GM12878 (cell line): ENCODE measurements at regions not wholly inside any gene's neighbourhood (a gene's known extent, or its start where the extent isn't known, plus 50 kb on each side); places are given as distances from the start of the nearest gene placed in this dataset.

Source experiments
- ATAC-seq: fragments of 200-7000 bp; cut with Tn5 transposase; 3 replicates; pipeline ENCODE4 v1.9.1; 2020; ENCODE audit warnings: mild to moderate bottlenecking, moderate library complexity
- BruUV-seq: library from RNA; stranded (reverse); fragments of 400-500 nt; replicated peaks from 2 replicates; lab custom pipeline; 2021; lab: Mats Ljungman, UMichigan
- CTCF ChIA-PET: fragments of 300-600 bp; sonication (Branson Sonifier 250); formaldehyde crosslinking; extraction: SDS; loops from one replicate; lab custom pipeline; 2021; ENCODE audit warnings: inconsistent platforms; lab: Yijun Ruan, JAX
- POLR2A ChIA-PET: fragments of 350-600 bp; formaldehyde crosslinking; extraction: SDS; loops from one replicate; lab custom pipeline; 2021; ENCODE audit warnings: inconsistent platforms; lab: Charles Lee
- RAD21 ChIA-PET: fragments of 300-600 bp; sonication (Branson Sonifier 250); formaldehyde crosslinking; loops from one replicate; lab custom pipeline; 2023; ENCODE audit warnings: antibody characterized with exemption; ENCODE audit not compliant: unreplicated experiment; lab: Charles Lee
- SMC1A ChIA-PET: fragments of 300-600 bp; sonication (Branson Sonifier 250); formaldehyde crosslinking; loops from one replicate; lab custom pipeline; 2023; ENCODE audit not compliant: unreplicated experiment, uncharacterized antibody; lab: Charles Lee
- DNase-seq: peaks from one replicate; pipeline ENCODE4 v3.0.0-alpha.2; 2011; ENCODE audit warnings: low read depth, low spot score
- FAIRE-seq: peaks from 3 replicates; lab custom pipeline; 2011; peaks lifted over from hg19 to GRCh38; lab: Jason Lieb, UNC
- H2AFZ ChIP-seq: 2 replicates; pipeline ENCODE4 v1.6.0; 2011; ENCODE audit warnings: low read depth, low read length, control low read depth; ENCODE audit not compliant: control insufficient read depth
- H3K27ac ChIP-seq: 2 replicates; pipeline ENCODE4 v1.5.1; 2011; ENCODE audit warnings: control low read depth; ENCODE audit not compliant: control insufficient read depth, insufficient read depth
- H3K27me3 ChIP-seq, 2 experiments: replicated peaks in 1 of 2; 2 replicates each; pipeline versions ENCODE4 v1.6.0 to v1.6.1; 2011; ENCODE audit warnings: low read length in 1 of 2; ENCODE audit not compliant: control insufficient read depth in 2 of 2, insufficient read depth in 2 of 2
- H3K36me3 ChIP-seq, 2 experiments: 2 replicates each; pipeline ENCODE4 v1.5.1; 2011; ENCODE audit warnings: low read length in 1 of 2; ENCODE audit not compliant: control insufficient read depth in 2 of 2, insufficient read depth in 2 of 2
- H3K4me1 ChIP-seq: 2 replicates; pipeline ENCODE4 v1.6.1; 2011; ENCODE audit warnings: mild to moderate bottlenecking, low read length, moderate library complexity, mixed read lengths; ENCODE audit not compliant: control insufficient read depth, insufficient read depth
- H3K4me2 ChIP-seq: 2 replicates; pipeline ENCODE4 v1.6.0; 2011; ENCODE audit warnings: control low read depth; ENCODE audit not compliant: control insufficient read depth, insufficient read depth
- H3K4me3 ChIP-seq: fragments of 200-600 bp; sonication (generic); 2 replicates; pipeline ENCODE4 v1.5.1; 2016
- H3K79me2 ChIP-seq: 2 replicates; pipeline ENCODE4 v1.6.0; 2011; ENCODE audit warnings: low read length; ENCODE audit not compliant: control insufficient read depth, insufficient read depth
- H3K9ac ChIP-seq: 2 replicates; pipeline ENCODE4 v1.8.0; 2011; ENCODE audit warnings: low read length, control low read depth, mixed read lengths; ENCODE audit not compliant: control insufficient read depth, insufficient read depth
- H3K9me3 ChIP-seq: replicated peaks from 3 replicates; pipeline ENCODE4 v1.5.1; 2011; ENCODE audit warnings: mild to moderate bottlenecking, low read length; ENCODE audit not compliant: control insufficient read depth, insufficient read depth
- H4K20me1 ChIP-seq: 2 replicates; pipeline ENCODE4 v1.6.0; 2011; ENCODE audit not compliant: control insufficient read depth, insufficient read depth
- ATF3 ChIP-seq: IDR thresholded peaks from 2 replicates; pipeline ENCODE4 v1.6.1; 2011; ENCODE audit warnings: low read depth, mild to moderate bottlenecking, low read length, moderate library complexity, borderline replicate concordance; ENCODE audit errors: extremely low read depth
- CEBPB ChIP-seq, 2 experiments: fragments of 150-350 bp in 1 of 2; IDR thresholded peaks; 2 replicates each; pipeline ENCODE4 v1.6.1; 2012 to 2014; ENCODE audit warnings: low read depth in 2 of 2, low read length in 2 of 2, borderline replicate concordance in 1 of 2, inconsistent platforms in 1 of 2
- CEBPZ ChIP-seq: fragments of 150-350 bp; IDR thresholded peaks from 2 replicates; pipeline ENCODE4 v1.6.1; 2016; ENCODE audit warnings: low read depth, low read length
- EP300 ChIP-seq, 2 experiments: fragments of 150-350 bp in 1 of 2; IDR thresholded peaks; 2 replicates each; pipeline ENCODE4 v1.6.1; 2011 to 2012; ENCODE audit warnings: low read depth in 2 of 2, low read length in 2 of 2, borderline replicate concordance in 1 of 2, improper control_type of control experiment in 1 of 2, inconsistent platforms in 1 of 2; ENCODE audit not compliant: control insufficient read depth in 1 of 2
- FOXM1 ChIP-seq: IDR thresholded peaks from 2 replicates; pipeline ENCODE4 v1.6.1; 2012; ENCODE audit warnings: low read depth, mild to moderate bottlenecking, inconsistent platforms, low read length, moderate library complexity
- HCFC1 ChIP-seq: fragments of 150-350 bp; IDR thresholded peaks from 2 replicates; pipeline ENCODE4 v1.6.1; 2014; ENCODE audit warnings: low read length
- IKZF2 ChIP-seq, 2 experiments: fragments of 450-650 bp; IDR thresholded peaks; 2 replicates each; pipeline ENCODE4 v1.6.1; 2017; ENCODE audit warnings: mild to moderate bottlenecking in 2 of 2, moderate library complexity in 2 of 2
- MEF2B ChIP-seq: fragments of 450-650 bp; IDR thresholded peaks from 2 replicates; pipeline ENCODE4 v1.6.1; 2018; ENCODE audit warnings: mild to moderate bottlenecking, moderate library complexity; ENCODE audit not compliant: partially characterized antibody, poor library complexity, severe bottlenecking
- MYC ChIP-seq: IDR thresholded peaks from 2 replicates; pipeline ENCODE4 v1.6.1; 2011; ENCODE audit warnings: mild to moderate bottlenecking, low read length, moderate library complexity, inconsistent platforms; ENCODE audit not compliant: insufficient read depth, insufficient replicate concordance, insufficient read length, severe bottlenecking
- PAX5 ChIP-seq: IDR thresholded peaks from 2 replicates; pipeline ENCODE4 v1.6.1; 2011; ENCODE audit warnings: low read depth, low read length, borderline replicate concordance
- STAT3 ChIP-seq: IDR thresholded peaks from 2 replicates; pipeline ENCODE4 v1.6.1; 2011; ENCODE audit warnings: low read depth, low read length, improper control_type of control experiment
- SUZ12 ChIP-seq: fragments of 200-600 bp; sonication (generic); IDR thresholded peaks from one replicate; pipeline ENCODE4 v1.6.1; 2018; ENCODE audit warnings: antibody characterized with exemption, mild to moderate bottlenecking; ENCODE audit not compliant: unreplicated experiment
- TBL1XR1 ChIP-seq: IDR thresholded peaks from 2 replicates; pipeline ENCODE4 v1.6.1; 2012; ENCODE audit warnings: low read depth, low read length, improper control_type of control experiment
- TCF7 ChIP-seq: IDR thresholded peaks from 2 replicates; pipeline ENCODE4 v1.6.1; 2014; ENCODE audit warnings: antibody characterized with exemption, borderline replicate concordance
- WRNIP1 ChIP-seq: IDR thresholded peaks from 2 replicates; pipeline ENCODE4 v1.6.1; 2011; ENCODE audit warnings: low read depth, low read length, improper control_type of control experiment, borderline replicate concordance
- WGBS: methylation state at CpG from one replicate; pipeline ENCODE4 v1.1.6; 2016; ENCODE audit warnings: low lambda C conversion rate; ENCODE audit not compliant: insufficient replicate concordance, insufficient coverage; ENCODE audit errors: missing lambda C conversion rate; 5-methylcytosine and 5-hydroxymethylcytosine counted together
- in situ Hi-C: fragments of 300-500 bp; cut with MboI; formaldehyde crosslinking; loops from 9 replicates; pipeline ENCODE4 v1.14.3; 2018; ENCODE audit warnings: mixed read lengths
- intact Hi-C: fragments of 100-400 bp; cut with micrococcal nuclease; formaldehyde crosslinking; loops from one replicate; pipeline ENCODE4 v1.14.2; 2022; ENCODE audit not compliant: unreplicated experiment

- ATAC-seq (no peak), DNase-seq (no peak)
- SMC1A ChIA-PET = interaction anchor here (0.6 kb wide), 1 partner anchor 518 kb away, joined by 3 read pairs; no protein-coding TSS in a partner anchor
- no peak overlapping the region for H2AFZ ChIP-seq
- H3K4me1 ChIP-seq = no peaks in the 10 kb centered on the region
- H3K79me2 ChIP-seq = no peaks in the 10 kb centered on the region
- H3K9me3 ChIP-seq = no peaks in the 10 kb centered on the region
- no peak overlapping the region for H3K27ac ChIP-seq
- CTCF ChIA-PET = no interaction called here
- no TSS peak for BruUV-seq
- no peak for TF ChIP-seq SUZ12
- no peak for TF ChIP-seq EP300 (IDR thresholded peaks at IDR 0.05; ENCODE audit: borderline replicate concordance in 1 of 2, control insufficient read depth in 1 of 2, low read depth in 2 of 2, low read length in 2 of 2)
- no peak for TF ChIP-seq ATF3
- TF ChIP-seq FOXM1 = no peak
- TF ChIP-seq, all 136 proteins: peak for 0
- H3K36me3 ChIP-seq = no peaks in the 10 kb centered on the region
- POLR2A ChIA-PET = no interaction called here
- FAIRE-seq = no peak
- H3K27me3 ChIP-seq = no peaks in the 10 kb centered on the region; a peak in 2 of 4 replicates
- no peak overlapping the region for H3K4me2 ChIP-seq
- no peaks in the 10 kb centered on the region for H4K20me1 ChIP-seq
- H3K9ac ChIP-seq = no peak overlapping the region
- in situ Hi-C loops (no loop called here), intact Hi-C loops (no loop called here)
- RAD21 ChIA-PET = no interaction called here
- no peak overlapping the region for H3K4me3 ChIP-seq
Observed at GRCh38 chr3:40992023-40992422, 207.3 kb upstream of the CTNNB1 start.

DNA sequence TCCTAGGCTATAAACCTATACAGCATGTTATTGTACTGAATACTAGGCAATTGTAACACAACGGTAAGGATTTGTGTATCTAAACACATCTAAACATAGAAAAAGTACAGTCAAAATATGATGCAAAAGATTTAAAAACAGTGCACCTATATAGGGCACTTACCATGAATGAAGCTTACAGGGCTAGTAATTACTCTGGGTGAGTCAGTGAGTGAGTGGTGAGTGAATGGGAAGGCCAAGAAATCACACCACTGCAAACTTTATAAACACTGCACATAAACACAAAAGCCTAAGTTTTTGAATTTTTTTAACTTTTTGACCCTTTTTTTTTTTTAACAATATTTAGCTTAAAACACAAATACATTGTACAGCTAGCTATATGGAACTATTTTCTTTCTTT lies 204.7 kb upstream of the CTNNB1 start:
- in situ Hi-C loops = no loop called here
- Histone ChIP-seq H3K4me2 (no peak overlapping the region), H3K4me3 (no peak overlapping the region), H4K20me1 (no peaks in the 10 kb centered on the region), H3K4me1 (no peaks in the 10 kb centered on the region), H3K9ac (no peak overlapping the region), H3K9me3 (no peaks in the 10 kb centered on the region), H3K36me3 (no peaks in the 10 kb centered on the region), H3K27me3 (no peaks in the 10 kb centered on the region; a peak in 2 of 4 replicates), H3K79me2 (no peaks in the 10 kb centered on the region), H3K27ac (no peak overlapping the region), H2AFZ (no peak overlapping the region)
- ChIA-PET RAD21 (no interaction called here), POLR2A (interaction anchor here (0.6 kb wide), 1 partner anchor 105 kb away, joined by 3 read pairs; no protein-coding TSS in a partner anchor), CTCF (interaction anchor here (0.6 to 1.2 kb wide), 2 partner anchors 11 to 503 kb away, joined by 3 read pairs; no protein-coding TSS in a partner anchor), SMC1A (interaction anchor here (1.1 to 1.6 kb wide), 3 partner anchors 14 to 211 kb away, joined by 3 read pairs; no protein-coding TSS in a partner anchor)
- 0% methylated on average over 1 of the region's 1 CpG for WGBS
- DNase-seq (no peak), FAIRE-seq (no peak), ATAC-seq (no peak)
- no TSS peak for BruUV-seq
- intact Hi-C loops = no loop called here
- TF ChIP-seq STAT3 (no peak), PAX5 (no peak), CEBPZ (no peak), MEF2B (no peak), WRNIP1 (no peak), TCF7 (no peak), HCFC1 (no peak), CEBPB (IDR thresholded peaks at IDR 0.05; ENCODE audit: borderline replicate concordance in 1 of 2, low read depth in 2 of 2, low read length in 2 of 2) (no peak), MYC (no peak), TBL1XR1 (no peak), IKZF2 (IDR thresholded peaks at IDR 0.05) (no peak)
